H1 (cell line): ENCODE measurements at regions not wholly inside any gene's neighbourhood (a gene's known extent, or its start where the extent isn't known, plus 50 kb on each side); places are given as distances from the start of the nearest gene placed in this dataset.

Experiments
- CTCF ChIA-PET: fragments of 300-600 bp; sonication (Branson Sonifier 250); formaldehyde crosslinking; loops from one replicate; lab custom pipeline; 2021; ENCODE audit not compliant: partially characterized antibody; lab: Charles Lee
- POLR2A ChIA-PET: fragments of 300-600 bp; sonication (Branson Sonifier 250); formaldehyde crosslinking; loops from one replicate; lab custom pipeline; 2021; ENCODE audit warnings: inconsistent platforms; ENCODE audit not compliant: partially characterized antibody; lab: Charles Lee
- DNase-seq, 2 experiments: peaks; one replicate each; pipeline versions ENCODE4 v3.0.0 to v3.0.0-alpha.2; 2010 to 2022; ENCODE audit warnings: low spot score in 2 of 2, low read depth in 1 of 2, mixed read lengths in 1 of 2
- FAIRE-seq: peaks from 2 replicates; lab custom pipeline; 2011; peaks lifted over from hg19 to GRCh38; lab: Jason Lieb, UNC
- H2AFZ ChIP-seq: 2 replicates; pipeline ENCODE4 v1.8.1; 2012; ENCODE audit warnings: low read length, inconsistent platforms
- H2AK5ac ChIP-seq: 2 replicates; pipeline ENCODE4 v1.6.1; 2013; ENCODE audit warnings: low read depth, low read length
- H2BK120ac ChIP-seq: replicated peaks from 2 replicates; pipeline ENCODE3; 2013; ENCODE audit warnings: low read depth, low read length, inconsistent platforms
- H2BK12ac ChIP-seq: 2 replicates; pipeline ENCODE4 v1.6.1; 2013; ENCODE audit warnings: low read depth, low read length
- H2BK15ac ChIP-seq: 2 replicates; pipeline ENCODE4 v1.6.1; 2013; ENCODE audit warnings: low read length
- H2BK20ac ChIP-seq: 2 replicates; pipeline ENCODE4 v1.6.1; 2013; ENCODE audit warnings: low read length
- H2BK5ac ChIP-seq: 2 replicates; pipeline ENCODE4 v1.6.1; 2013; ENCODE audit warnings: low read depth, low read length
- H3K14ac ChIP-seq: 2 replicates; pipeline ENCODE4 v1.6.1; 2013; ENCODE audit warnings: inconsistent platforms; ENCODE audit not compliant: insufficient read length
- H3K18ac ChIP-seq: 2 replicates; pipeline ENCODE4 v1.6.1; 2013; ENCODE audit warnings: low read length; ENCODE audit errors: extremely low read depth
- H3K23ac ChIP-seq: 2 replicates; pipeline ENCODE4 v1.6.1; 2013; ENCODE audit warnings: inconsistent platforms; ENCODE audit not compliant: insufficient read length
- H3K23me2 ChIP-seq: 2 replicates; pipeline ENCODE4 v1.6.1; 2013; ENCODE audit warnings: low read depth, low read length
- H3K27ac ChIP-seq: 2 replicates; pipeline ENCODE4 v1.6.1; 2011; ENCODE audit warnings: low read depth, low read length, inconsistent platforms
- H3K27me3 ChIP-seq, 4 experiments: replicated peaks in 1 of 4; 1 replicate in 1 of 4; 2 replicates in 3 of 4; pipeline versions ENCODE4 v1.6.1 to v1.8.1; 2011 to 2013; ENCODE audit warnings: low read length in 3 of 4, mild to moderate bottlenecking in 3 of 4, inconsistent platforms in 2 of 4, mixed read lengths in 2 of 4, moderate library complexity in 1 of 4; ENCODE audit not compliant: control insufficient read depth in 3 of 4, insufficient read depth in 3 of 4; ENCODE audit errors: extremely low read depth in 1 of 4
- H3K36me3 ChIP-seq, 4 experiments: 2 replicates each; pipeline versions ENCODE4 v1.6.1 to v1.8.1; 2011 to 2013; ENCODE audit warnings: mild to moderate bottlenecking in 4 of 4, low read length in 3 of 4, moderate library complexity in 2 of 4, control low read depth in 1 of 4, inconsistent platforms in 1 of 4; ENCODE audit not compliant: insufficient read depth in 4 of 4, control insufficient read depth in 2 of 4
- H3K4ac ChIP-seq: replicated peaks from 2 replicates; pipeline ENCODE3; 2013; ENCODE audit warnings: low read length, low read depth, mixed read lengths, inconsistent platforms; ENCODE audit not compliant: insufficient read length
- H3K4me1 ChIP-seq, 4 experiments: replicated peaks in 1 of 4; 1 replicate in 1 of 4; 2 replicates in 3 of 4; pipeline versions ENCODE4 v1.6.1 to v1.8.1; 2011 to 2013; ENCODE audit warnings: low read length in 3 of 4, inconsistent platforms in 2 of 4, mixed read lengths in 1 of 4; ENCODE audit not compliant: insufficient read depth in 4 of 4, control insufficient read depth in 3 of 4
- H3K4me2 ChIP-seq, 2 experiments: 2 replicates each; pipeline versions ENCODE4 v1.6.1 to v1.8.1; 2011 to 2013; ENCODE audit warnings: low read depth in 2 of 2, low read length in 2 of 2, control low read depth in 1 of 2, inconsistent platforms in 1 of 2, mild to moderate bottlenecking in 1 of 2; ENCODE audit not compliant: insufficient read depth in 1 of 2
- H3K4me3 ChIP-seq, 4 experiments: fragments of 200-600, 300-600 bp in 1 of 4; sonication (generic), shearing (Covaris generic), sonication (Bioruptor Twin) in 1 of 4; 2 replicates each; pipeline versions ENCODE4 v1.5.1 to v1.8.1; 2011 to 2016; ENCODE audit warnings: low read length in 4 of 4, low read depth in 3 of 4, control low read depth in 2 of 4, inconsistent platforms in 2 of 4, mild to moderate bottlenecking in 2 of 4, mixed read lengths in 1 of 4, moderate library complexity in 1 of 4; ENCODE audit not compliant: insufficient read depth in 2 of 4; ENCODE audit errors: extremely low read depth in 1 of 4
- H3K56ac ChIP-seq: replicated peaks from 2 replicates; pipeline ENCODE3; 2013; ENCODE audit warnings: low read depth, mild to moderate bottlenecking, mixed read lengths, low read length, inconsistent platforms; ENCODE audit not compliant: insufficient read length
- H3K79me1 ChIP-seq: 2 replicates; pipeline ENCODE4 v1.6.1; 2013; ENCODE audit warnings: low read depth, low read length, control low read depth
- H3K79me2 ChIP-seq, 2 experiments: 2 replicates each; pipeline versions ENCODE4 v1.6.1 to v1.8.1; 2012 to 2013; ENCODE audit warnings: low read length in 2 of 2, mild to moderate bottlenecking in 2 of 2, inconsistent platforms in 1 of 2; ENCODE audit not compliant: insufficient read depth in 2 of 2, control insufficient read depth in 1 of 2
- H3K9ac ChIP-seq, 4 experiments: replicated peaks in 1 of 4; 1 replicate in 1 of 4; 2 replicates in 3 of 4; pipeline versions ENCODE4 v1.6.1 to v1.8.1; 2011 to 2013; ENCODE audit warnings: low read depth in 3 of 4, low read length in 3 of 4, control low read depth in 2 of 4, mild to moderate bottlenecking in 2 of 4, moderate library complexity in 2 of 4, inconsistent platforms in 1 of 4; ENCODE audit errors: extremely low read depth in 1 of 4
- H3K9me3 ChIP-seq, 2 experiments: 2 replicates each; pipeline versions ENCODE4 v1.6.1 to v1.8.1; 2012 to 2013; ENCODE audit warnings: mild to moderate bottlenecking in 2 of 2, moderate library complexity in 2 of 2, control low read depth in 1 of 2, inconsistent platforms in 1 of 2, low read depth in 1 of 2, low read length in 1 of 2, mixed read lengths in 1 of 2; ENCODE audit not compliant: insufficient read depth in 2 of 2
- H4K20me1 ChIP-seq, 2 experiments: replicated peaks in 1 of 2; 2 replicates each; pipeline versions ENCODE3 to v1.8.1; 2011 to 2013; ENCODE audit warnings: inconsistent platforms in 2 of 2, low read length in 2 of 2, mild to moderate bottlenecking in 1 of 2; ENCODE audit not compliant: insufficient read depth in 2 of 2, control insufficient read depth in 1 of 2
- H4K5ac ChIP-seq: 2 replicates; pipeline ENCODE4 v1.6.1; 2013; ENCODE audit warnings: low read length, low read depth, mixed read lengths, inconsistent platforms; ENCODE audit not compliant: insufficient read length
- H4K8ac ChIP-seq: 2 replicates; pipeline ENCODE4 v1.8.0; 2013; ENCODE audit warnings: mild to moderate bottlenecking, moderate library complexity, low read length, inconsistent platforms; ENCODE audit not compliant: insufficient read depth; ENCODE audit errors: extremely low read depth
- H4K91ac ChIP-seq: replicated peaks from 2 replicates; pipeline ENCODE3; 2013; ENCODE audit warnings: low read length, mixed read lengths, inconsistent platforms; ENCODE audit not compliant: insufficient read length
- ASH2L ChIP-seq: fragments of 200-600, 300-600 bp; sonication (generic); IDR thresholded peaks from one replicate; pipeline ENCODE4 v1.7.1; 2017; ENCODE audit warnings: low read length
- CEBPB ChIP-seq: IDR thresholded peaks from 2 replicates; pipeline ENCODE4 v1.6.1; 2012; ENCODE audit warnings: low read depth, low read length
- CHD1 ChIP-seq: IDR thresholded peaks from 2 replicates; pipeline ENCODE4 v1.6.1; 2012; ENCODE audit warnings: low read depth, low read length, improper control_type of control experiment
- CTBP2 ChIP-seq: IDR thresholded peaks from 2 replicates; pipeline ENCODE4 v1.7.0; 2011; ENCODE audit warnings: borderline replicate concordance, mild to moderate bottlenecking, moderate library complexity, mixed read lengths, low read length; ENCODE audit not compliant: insufficient read depth, insufficient read length
- GABPA ChIP-seq: IDR thresholded peaks from 2 replicates; pipeline ENCODE4 v1.6.1; 2011; ENCODE audit warnings: mild to moderate bottlenecking, low read length, moderate library complexity, borderline replicate concordance; ENCODE audit not compliant: insufficient read depth
- POLR2AphosphoS5 ChIP-seq: IDR thresholded peaks from 2 replicates; pipeline ENCODE4 v1.6.1; 2011; ENCODE audit warnings: low read depth, low read length
- POU5F1 ChIP-seq: IDR thresholded peaks from 2 replicates; pipeline ENCODE4 v1.6.1; 2011; ENCODE audit warnings: low read depth, mild to moderate bottlenecking, low read length, moderate library complexity
- RFX5 ChIP-seq: IDR thresholded peaks from 2 replicates; pipeline ENCODE4 v1.6.1; 2011; ENCODE audit warnings: low read depth, low read length, improper control_type of control experiment, borderline replicate concordance
- WGBS, 2 experiments: shearing (Covaris generic) in 1 of 2; methylation state at CpG; one replicate each; pipeline versions ENCODE4 v1.1.6 to v1.1.7; 2013 to 2015; ENCODE audit warnings: low lambda C conversion rate in 2 of 2, mixed read lengths in 2 of 2, inconsistent platforms in 1 of 2, low coverage in 1 of 2, missing lambda C conversion rate in 1 of 2; ENCODE audit not compliant: insufficient replicate concordance in 2 of 2, insufficient coverage in 1 of 2, insufficient read length in 1 of 2; ENCODE audit errors: extremely low coverage in 1 of 2, missing lambda C conversion rate in 1 of 2; 5-methylcytosine and 5-hydroxymethylcytosine counted together
- TF ChIP-seq, protein P1 (sequence below): IDR thresholded peaks from 2 replicates; pipeline ENCODE4 v1.6.1; 2011; ENCODE audit warnings: low read length, improper control_type of control experiment
- TF ChIP-seq, protein P2 (sequence below), 3 experiments: IDR thresholded peaks; 1 replicate in 2 of 3; 2 replicates in 1 of 3; pipeline versions ENCODE4 v1.5.1 to v1.6.1; 2011; ENCODE audit warnings: low read length in 3 of 3, mild to moderate bottlenecking in 3 of 3, inconsistent platforms in 2 of 3, low read depth in 1 of 3, moderate library complexity in 1 of 3; ENCODE audit not compliant: insufficient read depth in 1 of 3; ENCODE audit errors: control extremely low read depth in 1 of 3

DNA sequence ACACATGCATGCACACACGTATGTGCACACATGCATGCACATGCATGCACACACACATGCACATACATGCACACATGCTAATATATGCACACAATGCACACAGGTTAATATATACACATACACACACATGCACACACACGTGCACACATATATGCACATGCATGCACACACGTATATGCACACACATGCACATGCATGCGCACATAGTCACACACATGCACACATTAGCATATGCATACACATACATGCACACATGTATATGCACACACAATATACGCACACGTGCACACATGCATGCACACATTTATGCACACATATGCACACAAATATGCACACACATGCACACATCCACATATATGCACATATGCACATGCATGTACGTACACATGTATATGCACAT lies 506.8 kb downstream of the MATN1 start:
- H3K4me1 ChIP-seq = no peaks in the 10 kb centered on the region
- DNase-seq (no peak), FAIRE-seq (peak; percentile 32)
- H2BK5ac ChIP-seq = no peak overlapping the region
- no peaks in the 10 kb centered on the region for H3K23me2 ChIP-seq
- no peak overlapping the region for H3K23ac ChIP-seq
- no peak overlapping the region for H2BK120ac ChIP-seq
- H2BK20ac ChIP-seq = no peak overlapping the region
- H3K79me1 ChIP-seq = no peaks in the 10 kb centered on the region
- peaks cover 0 to 2% of the 10 kb centered on the region in 2 experiments for H4K20me1 ChIP-seq
- H3K14ac ChIP-seq = no peak overlapping the region
- no peak overlapping the region for H3K4me2 ChIP-seq
- H3K27me3 ChIP-seq = no peaks in the 10 kb centered on the region
- no peak overlapping the region for H2AFZ ChIP-seq
- WGBS, 2 experiments = 87% methylated on average over 7 of the region's 7 CpGs; no CpG with 5 or more reads in 1 of the 2 experiments
- H3K9ac ChIP-seq = no peak overlapping the region
- H4K5ac ChIP-seq = no peak overlapping the region
- no peak overlapping the region for H2BK15ac ChIP-seq
- no peak overlapping the region for H2BK12ac ChIP-seq
- H2AK5ac ChIP-seq = no peak overlapping the region
- H3K4me3 ChIP-seq = no peak overlapping the region
- no peaks in the 10 kb centered on the region for H3K36me3 ChIP-seq
- H3K56ac ChIP-seq = no peak overlapping the region
- no peak overlapping the region for H3K4ac ChIP-seq
- peaks cover 0 to 3% of the 10 kb centered on the region in 2 experiments; a peak in 1 of 4 replicates for H3K79me2 ChIP-seq
- no peak overlapping the region for H4K8ac ChIP-seq
- H3K18ac ChIP-seq = no peak overlapping the region
- H3K27ac ChIP-seq = no peak overlapping the region
- H3K9me3 ChIP-seq = peaks cover 0 to 4% of the 10 kb centered on the region in 2 experiments; a peak in 1 of 4 replicates
- no peak overlapping the region for H4K91ac ChIP-seq
- ChIA-PET POLR2A (no interaction called here), CTCF (no interaction called here)
- TF ChIP-seq CTBP2 (no peak), POLR2AphosphoS5 (no peak), ASH2L (no peak), POU5F1 (no peak), CHD1 (no peak), RFX5 (no peak), CEBPB (no peak), GABPA (no peak)
- TF ChIP-seq, protein P1, sequence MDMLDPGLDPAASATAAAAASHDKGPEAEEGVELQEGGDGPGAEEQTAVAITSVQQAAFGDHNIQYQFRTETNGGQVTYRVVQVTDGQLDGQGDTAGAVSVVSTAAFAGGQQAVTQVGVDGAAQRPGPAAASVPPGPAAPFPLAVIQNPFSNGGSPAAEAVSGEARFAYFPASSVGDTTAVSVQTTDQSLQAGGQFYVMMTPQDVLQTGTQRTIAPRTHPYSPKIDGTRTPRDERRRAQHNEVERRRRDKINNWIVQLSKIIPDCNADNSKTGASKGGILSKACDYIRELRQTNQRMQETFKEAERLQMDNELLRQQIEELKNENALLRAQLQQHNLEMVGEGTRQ = no peak
- TF ChIP-seq, protein P2, sequence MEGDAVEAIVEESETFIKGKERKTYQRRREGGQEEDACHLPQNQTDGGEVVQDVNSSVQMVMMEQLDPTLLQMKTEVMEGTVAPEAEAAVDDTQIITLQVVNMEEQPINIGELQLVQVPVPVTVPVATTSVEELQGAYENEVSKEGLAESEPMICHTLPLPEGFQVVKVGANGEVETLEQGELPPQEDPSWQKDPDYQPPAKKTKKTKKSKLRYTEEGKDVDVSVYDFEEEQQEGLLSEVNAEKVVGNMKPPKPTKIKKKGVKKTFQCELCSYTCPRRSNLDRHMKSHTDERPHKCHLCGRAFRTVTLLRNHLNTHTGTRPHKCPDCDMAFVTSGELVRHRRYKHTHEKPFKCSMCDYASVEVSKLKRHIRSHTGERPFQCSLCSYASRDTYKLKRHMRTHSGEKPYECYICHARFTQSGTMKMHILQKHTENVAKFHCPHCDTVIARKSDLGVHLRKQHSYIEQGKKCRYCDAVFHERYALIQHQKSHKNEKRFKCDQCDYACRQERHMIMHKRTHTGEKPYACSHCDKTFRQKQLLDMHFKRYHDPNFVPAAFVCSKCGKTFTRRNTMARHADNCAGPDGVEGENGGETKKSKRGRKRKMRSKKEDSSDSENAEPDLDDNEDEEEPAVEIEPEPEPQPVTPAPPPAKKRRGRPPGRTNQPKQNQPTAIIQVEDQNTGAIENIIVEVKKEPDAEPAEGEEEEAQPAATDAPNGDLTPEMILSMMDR (IDR thresholded peaks at IDR 0.05; ENCODE audit: control extremely low read depth in 1 of 3, insufficient read depth in 1 of 3, low read depth in 1 of 3, low read length in 3 of 3) = no peak
